H9 (cell line): ENCODE measurements at regions not wholly inside any gene's neighbourhood (a gene's known extent, or its start where the extent isn't known, plus 50 kb on each side); places are given as distances from the start of the nearest gene placed in this dataset.

ENCODE experiments used
- DNase-seq: peaks from one replicate; pipeline ENCODE4 v3.0.0-alpha.2; 2017
- H2AFZ ChIP-seq: one replicate; pipeline ENCODE4 v1.6.1; 2013; ENCODE audit warnings: mild to moderate bottlenecking, low read length, control low read depth, moderate library complexity
- H2AK5ac ChIP-seq: 2 replicates; pipeline ENCODE4 v1.6.1; 2013; ENCODE audit warnings: low read length, control low read depth, mixed read lengths; ENCODE audit not compliant: insufficient read length
- H2BK120ac ChIP-seq: one replicate; pipeline ENCODE4 v1.6.1; 2013; ENCODE audit warnings: low read depth, mild to moderate bottlenecking, low read length, control low read depth, inconsistent platforms; ENCODE audit not compliant: poor library complexity, severe bottlenecking
- H2BK12ac ChIP-seq: 2 replicates; pipeline ENCODE4 v1.6.1; 2013; ENCODE audit warnings: low read length, control low read depth, mixed read lengths, low read depth; ENCODE audit not compliant: insufficient read length
- H2BK15ac ChIP-seq: 2 replicates; pipeline ENCODE4 v1.6.1; 2013; ENCODE audit warnings: low read depth, low read length, control low read depth
- H2BK20ac ChIP-seq: one replicate; pipeline ENCODE4 v1.6.1; 2013; ENCODE audit warnings: low read depth, mild to moderate bottlenecking, low read length, control low read depth, inconsistent platforms; ENCODE audit not compliant: poor library complexity, severe bottlenecking
- H2BK5ac ChIP-seq: 2 replicates; pipeline ENCODE4 v1.6.1; 2013; ENCODE audit warnings: low read length, control low read depth, mixed read lengths; ENCODE audit not compliant: insufficient read length
- H3K14ac ChIP-seq: 2 replicates; pipeline ENCODE4 v1.6.1; 2013; ENCODE audit warnings: low read length, control low read depth; ENCODE audit not compliant: insufficient read depth
- H3K18ac ChIP-seq: 2 replicates; pipeline ENCODE4 v1.6.1; 2013; ENCODE audit warnings: low read depth, mild to moderate bottlenecking, mixed read lengths, low read length, control low read depth; ENCODE audit not compliant: insufficient read length
- H3K23ac ChIP-seq: 2 replicates; pipeline ENCODE4 v1.6.1; 2013; ENCODE audit warnings: low read length, control low read depth, mixed read lengths, low read depth; ENCODE audit not compliant: insufficient read length
- H3K23me2 ChIP-seq: 2 replicates; pipeline ENCODE4 v1.6.1; 2013; ENCODE audit warnings: low read depth, mild to moderate bottlenecking, mixed read lengths, low read length, control low read depth; ENCODE audit not compliant: insufficient read length, poor library complexity, severe bottlenecking
- H3K27ac ChIP-seq: 2 replicates; pipeline ENCODE4 v1.5.1; 2013; ENCODE audit warnings: low read length, control low read depth, mixed read lengths, low read depth; ENCODE audit not compliant: insufficient read length
- H3K27me3 ChIP-seq: 2 replicates; pipeline ENCODE4 v1.6.1; 2013; ENCODE audit warnings: low read length, control low read depth, inconsistent platforms; ENCODE audit not compliant: insufficient read depth
- H3K4ac ChIP-seq: 2 replicates; pipeline ENCODE4 v1.6.1; 2013; ENCODE audit warnings: low read depth, mild to moderate bottlenecking, control low read depth, inconsistent platforms, low read length, moderate library complexity
- H3K4me1 ChIP-seq: 2 replicates; pipeline ENCODE4 v1.6.1; 2013; ENCODE audit warnings: low read length, control low read depth, inconsistent platforms; ENCODE audit not compliant: insufficient read depth
- H3K4me2 ChIP-seq: 2 replicates; pipeline ENCODE4 v1.6.1; 2013; ENCODE audit warnings: low read length, control low read depth, mixed read lengths; ENCODE audit not compliant: insufficient read length, insufficient read depth
- H3K56ac ChIP-seq: 2 replicates; pipeline ENCODE4 v1.6.1; 2013; ENCODE audit warnings: low read depth, mild to moderate bottlenecking, mixed read lengths, low read length, control low read depth; ENCODE audit not compliant: insufficient read length
- H3K79me1 ChIP-seq: 2 replicates; pipeline ENCODE4 v1.6.1; 2013; ENCODE audit warnings: low read depth, mild to moderate bottlenecking, moderate library complexity, low read length, control low read depth, inconsistent platforms; ENCODE audit not compliant: insufficient read depth, poor library complexity, severe bottlenecking
- H3K79me2 ChIP-seq: 2 replicates; pipeline ENCODE4 v1.6.1; 2013; ENCODE audit warnings: low read length, control low read depth, inconsistent platforms; ENCODE audit not compliant: insufficient read depth
- H3K9ac ChIP-seq: 2 replicates; pipeline ENCODE4 v1.6.1; 2013; ENCODE audit warnings: low read length, control low read depth, mixed read lengths; ENCODE audit not compliant: insufficient read length; ENCODE audit errors: extremely low read depth
- H3K9me3 ChIP-seq: one replicate; pipeline ENCODE4 v1.6.1; 2013; ENCODE audit warnings: low read depth, low read length, inconsistent platforms; ENCODE audit not compliant: control insufficient read depth
- H3T11ph ChIP-seq: one replicate; pipeline ENCODE4 v1.6.1; 2013; ENCODE audit warnings: mild to moderate bottlenecking, low read length, control low read depth, inconsistent platforms
- H4K20me1 ChIP-seq: one replicate; pipeline ENCODE4 v1.6.1; 2013; ENCODE audit not compliant: control insufficient read depth, insufficient read length, insufficient read depth
- H4K5ac ChIP-seq: 2 replicates; pipeline ENCODE4 v1.6.1; 2013; ENCODE audit warnings: low read depth, mild to moderate bottlenecking, mixed read lengths, low read length, control low read depth; ENCODE audit not compliant: insufficient read length
- H4K8ac ChIP-seq: replicated peaks from 2 replicates; pipeline ENCODE4 v1.6.1; 2013; ENCODE audit warnings: low read length, control low read depth, mixed read lengths, low read depth; ENCODE audit not compliant: insufficient read length
- H4K91ac ChIP-seq: 2 replicates; pipeline ENCODE4 v1.6.1; 2013; ENCODE audit warnings: low read depth, mild to moderate bottlenecking, moderate library complexity, mixed read lengths, low read length, control low read depth; ENCODE audit not compliant: insufficient read length
- H3K27ac Mint-ChIP-seq, 3 experiments: 2 replicates in 2 of 3; 3 replicates in 1 of 3; pipeline ENCODE4 v1.8.0; 2020 to 2021; ENCODE audit warnings: mixed read lengths in 3 of 3, mild to moderate bottlenecking in 1 of 3, moderate library complexity in 1 of 3
- H3K27me3 Mint-ChIP-seq: 2 replicates; pipeline ENCODE4 v1.8.0; 2021; ENCODE audit warnings: low read depth, mild to moderate bottlenecking, moderate library complexity, mixed read lengths
- H3K36me3 Mint-ChIP-seq, 3 experiments: 2 replicates in 2 of 3; 3 replicates in 1 of 3; pipeline ENCODE4 v1.8.0; 2020 to 2021; ENCODE audit warnings: low read depth in 3 of 3, mixed read lengths in 3 of 3; ENCODE audit not compliant: insufficient read depth in 1 of 3
- H3K4me1 Mint-ChIP-seq, 2 experiments: 2 replicates each; pipeline ENCODE4 v1.8.0; 2020; ENCODE audit warnings: mixed read lengths in 2 of 2
- H3K4me3 Mint-ChIP-seq, 2 experiments: 2 replicates in 1 of 2; 3 replicates in 1 of 2; pipeline ENCODE4 v1.8.0; 2020 to 2021; ENCODE audit warnings: mild to moderate bottlenecking in 2 of 2, mixed read lengths in 2 of 2, moderate library complexity in 1 of 2
- H3K9me3 Mint-ChIP-seq, 2 experiments: 2 replicates in 1 of 2; 3 replicates in 1 of 2; pipeline ENCODE4 v1.8.0; 2020; ENCODE audit warnings: mild to moderate bottlenecking in 2 of 2, mixed read lengths in 2 of 2, moderate library complexity in 1 of 2
- WGBS: extraction: QIAGEN DNeasy Blood & Tissue Kit; methylation state at CpG from one replicate; pipeline ENCODE4 v1.1.7; 2013; ENCODE audit warnings: missing lambda C conversion rate, low lambda C conversion rate, mixed read lengths; ENCODE audit not compliant: insufficient read length; ENCODE audit errors: extremely low coverage; 5-methylcytosine and 5-hydroxymethylcytosine counted together
- TF ChIP-seq, protein P1 (sequence below): fragments of 200-600 bp; sonication (generic); conservative IDR thresholded peaks from 3 replicates; pipeline ENCODE4 v1.8.0; 2021; ENCODE audit warnings: antibody characterized with exemption, mild to moderate bottlenecking

GRCh38 chrX:42085836-42086235 lies 162.5 kb upstream of the CASK start:
- H3K4me1 Mint-ChIP-seq: peaks cover 29 to 30% of the 10 kb centered on the region in 2 experiments
- no peak overlapping the region for H3T11ph ChIP-seq
- H3K56ac ChIP-seq: no peak overlapping the region
- H3K27ac ChIP-seq: no peak overlapping the region
- H3K36me3 Mint-ChIP-seq: no peaks in the 10 kb centered on the region
- H3K4me2 ChIP-seq: no peak overlapping the region
- no peak overlapping the region for H3K23ac ChIP-seq
- H2AFZ ChIP-seq: no peak overlapping the region
- H3K9me3 ChIP-seq: no peaks in the 10 kb centered on the region
- H2AK5ac ChIP-seq: no peak overlapping the region
- H2BK120ac ChIP-seq: no peak overlapping the region
- peaks cover 18 to 19% of the 10 kb centered on the region in 2 experiments for H3K9me3 Mint-ChIP-seq
- no peak overlapping the region for H3K14ac ChIP-seq
- H3K9ac ChIP-seq: no peak overlapping the region
- no peak overlapping the region for H3K4me3 Mint-ChIP-seq
- no CpG with 5 or more reads among the region's 4 CpGs for WGBS
- H3K4me1 ChIP-seq: peaks cover 5% of the 10 kb centered on the region; the same call in 1 of the 2 replicates
- no peaks in the 10 kb centered on the region for H3K79me1 ChIP-seq
- no peak overlapping the region for H3K18ac ChIP-seq
- H4K5ac ChIP-seq: no peak overlapping the region
- H3K79me2 ChIP-seq: no peaks in the 10 kb centered on the region
- H4K20me1 ChIP-seq: no peaks in the 10 kb centered on the region
- H2BK12ac ChIP-seq: no peak overlapping the region
- no peak overlapping the region for H3K4ac ChIP-seq
- H2BK15ac ChIP-seq: no peak overlapping the region
- H2BK20ac ChIP-seq: no peak overlapping the region
- no peak overlapping the region for H3K27ac Mint-ChIP-seq
- no peaks in the 10 kb centered on the region for H3K27me3 Mint-ChIP-seq
- no peak overlapping the region for H4K8ac ChIP-seq
- H2BK5ac ChIP-seq: no peak overlapping the region
- no peaks in the 10 kb centered on the region for H3K23me2 ChIP-seq
- no peak overlapping the region for H4K91ac ChIP-seq
- no peak for DNase-seq
- TF ChIP-seq, protein P1, sequence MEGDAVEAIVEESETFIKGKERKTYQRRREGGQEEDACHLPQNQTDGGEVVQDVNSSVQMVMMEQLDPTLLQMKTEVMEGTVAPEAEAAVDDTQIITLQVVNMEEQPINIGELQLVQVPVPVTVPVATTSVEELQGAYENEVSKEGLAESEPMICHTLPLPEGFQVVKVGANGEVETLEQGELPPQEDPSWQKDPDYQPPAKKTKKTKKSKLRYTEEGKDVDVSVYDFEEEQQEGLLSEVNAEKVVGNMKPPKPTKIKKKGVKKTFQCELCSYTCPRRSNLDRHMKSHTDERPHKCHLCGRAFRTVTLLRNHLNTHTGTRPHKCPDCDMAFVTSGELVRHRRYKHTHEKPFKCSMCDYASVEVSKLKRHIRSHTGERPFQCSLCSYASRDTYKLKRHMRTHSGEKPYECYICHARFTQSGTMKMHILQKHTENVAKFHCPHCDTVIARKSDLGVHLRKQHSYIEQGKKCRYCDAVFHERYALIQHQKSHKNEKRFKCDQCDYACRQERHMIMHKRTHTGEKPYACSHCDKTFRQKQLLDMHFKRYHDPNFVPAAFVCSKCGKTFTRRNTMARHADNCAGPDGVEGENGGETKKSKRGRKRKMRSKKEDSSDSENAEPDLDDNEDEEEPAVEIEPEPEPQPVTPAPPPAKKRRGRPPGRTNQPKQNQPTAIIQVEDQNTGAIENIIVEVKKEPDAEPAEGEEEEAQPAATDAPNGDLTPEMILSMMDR: no peak
- H3K27me3 ChIP-seq: no peaks in the 10 kb centered on the region
